Pancreas (tissue), 10 donors: ENCODE measurements at regions not wholly inside any gene's neighbourhood (a gene's known extent, or its start where the extent isn't known, plus 50 kb on each side); places are given as distances from the start of the nearest gene placed in this dataset.

Source experiments
- ATAC-seq, 4 donors: fragments of 200-7000 bp; cut with Tn5 transposase; one replicate each; pipeline versions ENCODE4 v1.8.0 to v1.9.1; 2020; ENCODE audit warnings: mild to moderate bottlenecking in 4 of 4, moderate library complexity in 4 of 4
- DNase-seq, 6 donors: peaks; one replicate each; pipeline ENCODE4 v3.0.0-alpha.2; 2020
- FAIRE-seq: peaks from 2 replicates; lab custom pipeline; 2012; peaks lifted over from hg19 to GRCh38; lab: Jason Lieb, UNC
- H3K27ac ChIP-seq, 4 donors: fragments of 200-600 bp; sonication (generic); 1 replicate in 3 of 4; 2 replicates in 1 of 4; pipeline versions ENCODE4 v1.5.0 to v1.8.0; 2020
- H3K27me3 ChIP-seq, 4 donors: fragments of 200-600 bp; one replicate each; pipeline ENCODE4 v1.8.0; 2021
- H3K36me3 ChIP-seq, 3 donors: fragments of 200-600 bp; sonication (generic) in 1 of 3; one replicate each; pipeline versions ENCODE4 v1.5.0 to v1.8.0; 2020 to 2021
- H3K4me1 ChIP-seq, 3 donors: fragments of 200-600 bp; one replicate each; pipeline ENCODE4 v1.8.0; 2021
- H3K4me3 ChIP-seq, 4 donors: fragments of 200-600 bp; sonication (generic) in 2 of 4; one replicate each; pipeline versions ENCODE4 v1.5.0 to v1.8.0; 2020 to 2021
- H3K9me3 ChIP-seq, 4 donors: fragments of 200-600 bp; one replicate each; pipeline ENCODE4 v1.8.0; 2021
- CTCF ChIP-seq, 4 donors: fragments of 200-600 bp; sonication (generic) in 3 of 4; IDR thresholded peaks; one replicate each; pipeline versions ENCODE4 v1.5.0 to v1.8.0; 2021; ENCODE audit warnings: antibody characterized with exemption in 4 of 4
- WGBS, 2 donors: extraction: QIAGEN DNeasy Blood & Tissue Kit; methylation state at CpG; one replicate each; pipeline ENCODE4 v1.1.7; 2013; 5-methylcytosine and 5-hydroxymethylcytosine counted together
- intact Hi-C, 3 donors: fragments of 100-400 bp; cut with DNase I; formaldehyde crosslinking; loops; one replicate each; pipeline versions ENCODE4 v1.11.1 to v1.14.2; 2022
- donor health status: healthy with polysubstance abuse.
- donor health status: DM: no; HTN: no; CAD: no; lungs with moderate emphysema.
- donor health status: DM: no; HTN: no; CAD: no.
- donor health status: control.
- donor health status: control.
- donor health status: Bipolar disorder and iron deficiency.
- donor health status: DM: yes; HTN: yes; CAD: no.
- donor health status: DM: no; HTN: no; CAD: no.
- donor health status: DM: no; HTN: no; CAD: no.
- donor health status: DM: yes; HTN: yes; CAD: no.

GRCh38 chr5:171688696-171689495 is 96.7 kb upstream of the SMIM23 start:
- intact Hi-C loops, result no loop called here
- WGBS, 2 donors, result 86 to 87% methylated on average over 11 of the region's 11 CpGs
- FAIRE-seq, result no peak

GRCh38 chr5:171689853-171690417 is 95.7 kb upstream of the SMIM23 start:
- no peaks in the 10 kb centered on the region for H3K9me3 ChIP-seq
- intact Hi-C loops, result no loop called here
- no peak overlapping the region for H3K27ac ChIP-seq
- TF ChIP-seq CTCF (IDR thresholded peaks at IDR 0.05), result no peak
- no peak overlapping the region for H3K4me3 ChIP-seq
- FAIRE-seq (no peak), ATAC-seq (no peak), DNase-seq (no peak)
- H3K36me3 ChIP-seq, result no peaks in the 10 kb centered on the region
- H3K27me3 ChIP-seq, result no peaks in the 10 kb centered on the region
- H3K4me1 ChIP-seq, result no peaks in the 10 kb centered on the region

More at GRCh38 chr5:171688696-171689495, 96.7 kb upstream of the SMIM23 start:
- Histone ChIP-seq H3K4me1 (no peaks in the 10 kb centered on the region), H3K9me3 (no peaks in the 10 kb centered on the region), H3K36me3 (no peaks in the 10 kb centered on the region), H3K27me3 (no peaks in the 10 kb centered on the region), H3K27ac (no peak overlapping the region), H3K4me3 (no peak overlapping the region)
- no peak for ATAC-seq
- TF ChIP-seq CTCF (IDR thresholded peaks at IDR 0.05), result no peak
- DNase-seq, result no peak

GRCh38 chr5:171692107-171692506 is 93.5 kb upstream of the SMIM23 start:
- H3K9me3 ChIP-seq, result no peaks in the 10 kb centered on the region
- no peaks in the 10 kb centered on the region for H3K4me1 ChIP-seq
- ATAC-seq (no peak), DNase-seq (no peak), FAIRE-seq (no peak)
- intact Hi-C loops, result no loop called here
- no peak overlapping the region for H3K4me3 ChIP-seq
- TF ChIP-seq CTCF (IDR thresholded peaks at IDR 0.05), result no peak
- 69 to 85% methylated on average over 3 of the region's 3 CpGs for WGBS, 2 donors
- no peaks in the 10 kb centered on the region for H3K36me3 ChIP-seq
- H3K27me3 ChIP-seq, result no peaks in the 10 kb centered on the region
- no peak overlapping the region for H3K27ac ChIP-seq

GRCh38 chr5:171692936-171693335 is 92.7 kb upstream of the SMIM23 start:
- H3K4me1 ChIP-seq, result no peaks in the 10 kb centered on the region
- DNase-seq (no peak), FAIRE-seq (no peak), ATAC-seq (no peak)
- H3K4me3 ChIP-seq, result no peak overlapping the region
- intact Hi-C loops, result no loop called here
- TF ChIP-seq CTCF (IDR thresholded peaks at IDR 0.05), result no peak
- no peaks in the 10 kb centered on the region for H3K36me3 ChIP-seq
- no peak overlapping the region for H3K27ac ChIP-seq
- WGBS, 2 donors, result 59 to 70% methylated on average over 4 of the region's 4 CpGs
- H3K27me3 ChIP-seq, result no peaks in the 10 kb centered on the region
- no peaks in the 10 kb centered on the region for H3K9me3 ChIP-seq

GRCh38 chr5:171693412-171693811 is 92.2 kb upstream of the SMIM23 start:
- no peak for ATAC-seq
- Histone ChIP-seq H3K27me3 (no peaks in the 10 kb centered on the region), H3K4me1 (no peaks in the 10 kb centered on the region), H3K9me3 (no peaks in the 10 kb centered on the region), H3K4me3 (no peak overlapping the region), H3K36me3 (no peaks in the 10 kb centered on the region), H3K27ac (no peak overlapping the region)
- no peak for TF ChIP-seq CTCF (IDR thresholded peaks at IDR 0.05)
- DNase-seq, result no peak
- intact Hi-C loops, result no loop called here
- FAIRE-seq, result no peak
- 70 to 79% methylated on average over 3 of the region's 3 CpGs for WGBS, 2 donors
